Fibroblast of the aortic adventitia (primary cell): ENCODE measurements at regions not wholly inside any gene's neighbourhood (a gene's known extent, or its start where the extent isn't known, plus 50 kb on each side); places are given as distances from the start of the nearest gene placed in this dataset.

Experiments used
- DNase-seq: peaks from one replicate; pipeline ENCODE4 v3.0.0-alpha.2; 2010; ENCODE audit warnings: low read depth
- H3K4me3 ChIP-seq: 2 replicates; pipeline ENCODE4 v1.5.1; 2011; ENCODE audit warnings: low read depth, mild to moderate bottlenecking, control low read depth, low read length, moderate library complexity
- TF ChIP-seq, protein P1 (sequence below): IDR thresholded peaks from 2 replicates; pipeline ENCODE4 v1.5.1; 2011; ENCODE audit warnings: mild to moderate bottlenecking, low read length, control low read depth, inconsistent platforms; ENCODE audit not compliant: insufficient read depth

- H3K4me3 ChIP-seq = no peak overlapping the region
- no peak for DNase-seq
- TF ChIP-seq, protein P1, sequence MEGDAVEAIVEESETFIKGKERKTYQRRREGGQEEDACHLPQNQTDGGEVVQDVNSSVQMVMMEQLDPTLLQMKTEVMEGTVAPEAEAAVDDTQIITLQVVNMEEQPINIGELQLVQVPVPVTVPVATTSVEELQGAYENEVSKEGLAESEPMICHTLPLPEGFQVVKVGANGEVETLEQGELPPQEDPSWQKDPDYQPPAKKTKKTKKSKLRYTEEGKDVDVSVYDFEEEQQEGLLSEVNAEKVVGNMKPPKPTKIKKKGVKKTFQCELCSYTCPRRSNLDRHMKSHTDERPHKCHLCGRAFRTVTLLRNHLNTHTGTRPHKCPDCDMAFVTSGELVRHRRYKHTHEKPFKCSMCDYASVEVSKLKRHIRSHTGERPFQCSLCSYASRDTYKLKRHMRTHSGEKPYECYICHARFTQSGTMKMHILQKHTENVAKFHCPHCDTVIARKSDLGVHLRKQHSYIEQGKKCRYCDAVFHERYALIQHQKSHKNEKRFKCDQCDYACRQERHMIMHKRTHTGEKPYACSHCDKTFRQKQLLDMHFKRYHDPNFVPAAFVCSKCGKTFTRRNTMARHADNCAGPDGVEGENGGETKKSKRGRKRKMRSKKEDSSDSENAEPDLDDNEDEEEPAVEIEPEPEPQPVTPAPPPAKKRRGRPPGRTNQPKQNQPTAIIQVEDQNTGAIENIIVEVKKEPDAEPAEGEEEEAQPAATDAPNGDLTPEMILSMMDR = no peak
These were observed 299.9 kb downstream of the FAT3 start for GRCh38 chr11:92524542-92524941.

GRCh38 chr11:92527467-92527866, 302.8 kb downstream of the FAT3 start:
- DNase-seq = no peak
- no peak overlapping the region for H3K4me3 ChIP-seq
- TF ChIP-seq, protein P1 = no peak

DNA sequence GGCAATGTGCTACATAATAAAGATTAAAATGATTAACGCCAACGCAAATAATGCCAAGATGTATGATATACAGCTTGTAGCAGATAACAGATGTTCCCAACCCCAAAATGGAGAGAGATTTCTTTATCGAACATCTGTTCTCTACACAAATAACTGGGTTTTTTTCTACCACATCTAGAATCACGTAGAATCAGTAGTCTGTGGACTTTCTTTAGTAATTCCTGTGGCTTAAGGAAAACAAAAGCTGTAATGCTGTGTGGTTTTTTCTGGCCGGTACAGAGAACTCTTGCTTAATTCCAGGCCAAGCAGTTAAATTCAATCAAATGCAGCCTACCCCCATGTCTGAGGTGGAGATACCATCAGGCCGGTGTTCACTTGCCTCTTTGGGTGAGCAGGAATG, 303.4 kb downstream of the FAT3 start:
- peak; percentile 9 for DNase-seq
- no peak overlapping the region for H3K4me3 ChIP-seq
- TF ChIP-seq, protein P1 = no peak

- H3K4me3 ChIP-seq = no peak overlapping the region
- DNase-seq = no peak
- TF ChIP-seq, protein P1 = no peak
These were observed 306.6 kb downstream of the FAT3 start for GRCh38 chr11:92531065-92531739.

- H3K4me3 ChIP-seq = no peak overlapping the region
- TF ChIP-seq, protein P1 = no peak
- DNase-seq = no peak
These were observed 309.2 kb downstream of the FAT3 start for GRCh38 chr11:92533657-92534335.

GRCh38 chr11:92536883-92537282, 312.3 kb downstream of the FAT3 start:
- no peak for DNase-seq
- TF ChIP-seq, protein P1 = no peak
- no peak overlapping the region for H3K4me3 ChIP-seq
